SK-N-SH (cell line): ENCODE measurements at regions not wholly inside any gene's neighbourhood (a gene's known extent, or its start where the extent isn't known, plus 50 kb on each side); places are given as distances from the start of the nearest gene placed in this dataset.

ENCODE experiments used
- CTCF ChIA-PET: fragments of 300-600, 350-600 bp; formaldehyde crosslinking; extraction: SDS; loops from one replicate; lab custom pipeline; 2021; lab: Yijun Ruan, JAX
- POLR2A ChIA-PET: fragments of 350-600 bp; sonication (Branson Sonifier 250); formaldehyde crosslinking; extraction: SDS; loops from one replicate; lab custom pipeline; 2020; ENCODE audit warnings: antibody characterized with exemption, inconsistent platforms; lab: Yijun Ruan, JAX
- DNase-seq: peaks from one replicate; pipeline ENCODE4 v3.0.0; 2012
- H2AFZ ChIP-seq: fragments of 200-600 bp; sonication (generic); 2 replicates; pipeline ENCODE4 v1.8.1; 2016; ENCODE audit warnings: antibody characterized with exemption, mild to moderate bottlenecking, low read depth
- H3F3A ChIP-seq: fragments of 200-600 bp; sonication (generic); replicated peaks from 2 replicates; pipeline ENCODE3; 2016; ENCODE audit warnings: antibody characterized with exemption, mild to moderate bottlenecking; ENCODE audit not compliant: insufficient read depth
- H3K27ac ChIP-seq, 2 experiments: fragments of 200-500 bp in 1 of 2; fragments of 200-600 bp in 1 of 2; sonication (Bioruptor generic) in 1 of 2; sonication (generic), shearing (Covaris generic) in 1 of 2; 2 replicates each; pipeline versions ENCODE4 v1.5.1 to v1.6.1; 2014 to 2016; ENCODE audit warnings: low read depth in 2 of 2, inconsistent platforms in 1 of 2, low read length in 1 of 2, mild to moderate bottlenecking in 1 of 2, mixed read lengths in 1 of 2
- H3K27me3 ChIP-seq: fragments of 200-600 bp; sonication (generic), shearing (Covaris generic); 2 replicates; pipeline ENCODE4 v1.6.1; 2016; ENCODE audit warnings: mixed run types; ENCODE audit not compliant: insufficient read depth
- H3K36me3 ChIP-seq, 2 experiments: fragments of 200-500 bp in 1 of 2; fragments of 200-600 bp in 1 of 2; sonication (Bioruptor generic) in 1 of 2; sonication (generic) in 1 of 2; replicated peaks in 1 of 2; 2 replicates each; pipeline versions ENCODE3 to v1.5.1; 2014 to 2016; ENCODE audit warnings: low read length in 1 of 2, mild to moderate bottlenecking in 1 of 2; ENCODE audit not compliant: insufficient read depth in 2 of 2, control insufficient read depth in 1 of 2
- H3K4me1 ChIP-seq, 2 experiments: fragments of 200-500 bp in 1 of 2; fragments of 200-600 bp in 1 of 2; sonication (Bioruptor generic) in 1 of 2; sonication (generic), shearing (Covaris generic) in 1 of 2; 2 replicates each; pipeline versions ENCODE4 v1.5.1 to v1.6.1; 2014 to 2016; ENCODE audit warnings: low read depth in 1 of 2, low read length in 1 of 2, mixed run types in 1 of 2; ENCODE audit not compliant: insufficient read depth in 2 of 2, control insufficient read depth in 1 of 2
- H3K4me2 ChIP-seq: fragments of 200-600 bp; sonication (generic), shearing (Covaris generic); 2 replicates; pipeline ENCODE4 v1.6.1; 2017; ENCODE audit warnings: mixed run types
- H3K4me3 ChIP-seq, 2 experiments: fragments of 200-500 bp in 1 of 2; fragments of 200-600 bp in 1 of 2; sonication (Bioruptor generic) in 1 of 2; sonication (generic), shearing (Covaris generic) in 1 of 2; 2 replicates each; pipeline versions ENCODE4 v1.5.1 to v1.8.1; 2014 to 2016; ENCODE audit warnings: low read depth in 2 of 2, inconsistent platforms in 1 of 2, low read length in 1 of 2, mild to moderate bottlenecking in 1 of 2, mixed read lengths in 1 of 2, moderate library complexity in 1 of 2
- H3K79me2 ChIP-seq: fragments of 200-600 bp; sonication (generic); 2 replicates; pipeline ENCODE4 v1.8.1; 2017; ENCODE audit warnings: mild to moderate bottlenecking; ENCODE audit not compliant: insufficient read depth
- H3K9ac ChIP-seq: fragments of 200-600 bp; sonication (generic); 2 replicates; pipeline ENCODE4 v1.6.1; 2017; ENCODE audit warnings: mixed run types
- H3K9me2 ChIP-seq: fragments of 200-600 bp; sonication (generic); 2 replicates; pipeline ENCODE4 v1.6.1; 2017; ENCODE audit warnings: mixed run types
- H3K9me3 ChIP-seq: fragments of 200-600 bp; sonication (generic); 2 replicates; pipeline ENCODE4 v1.6.1; 2017; ENCODE audit warnings: mixed run types, mild to moderate bottlenecking, moderate library complexity
- H4K20me1 ChIP-seq: fragments of 200-600 bp; sonication (generic); 2 replicates; pipeline ENCODE4 v1.6.1; 2017; ENCODE audit warnings: mild to moderate bottlenecking, mixed run types; ENCODE audit not compliant: insufficient read depth
- FOXJ3 ChIP-seq: sonication (generic); formaldehyde crosslinking; IDR thresholded peaks from 2 replicates; pipeline ENCODE4 v1.5.1; 2020; ENCODE audit warnings: mild to moderate bottlenecking, missing genetic modification reagents
- GATA2 ChIP-seq: sonication (generic); formaldehyde crosslinking; IDR thresholded peaks from 2 replicates; pipeline ENCODE4 v1.5.0; 2020; ENCODE audit warnings: mild to moderate bottlenecking, missing genetic modification reagents
- JUND ChIP-seq: IDR thresholded peaks from 2 replicates; pipeline ENCODE4 v1.4.0; 2012
- MEF2A ChIP-seq: IDR thresholded peaks from 2 replicates; pipeline ENCODE4 v1.4.0; 2012; ENCODE audit warnings: low read depth, borderline replicate concordance
- MXI1 ChIP-seq: IDR thresholded peaks from 2 replicates; pipeline ENCODE4 v1.6.1; 2012; ENCODE audit warnings: mild to moderate bottlenecking, low read depth, low read length, improper control_type of control experiment
- NRF1 ChIP-seq: IDR thresholded peaks from 2 replicates; pipeline ENCODE4 v1.6.1; 2012; ENCODE audit warnings: low read depth, mild to moderate bottlenecking, low read length
- RAD21 ChIP-seq: IDR thresholded peaks from 2 replicates; pipeline ENCODE4 v1.6.1; 2012; ENCODE audit warnings: mild to moderate bottlenecking, low read length
- TAF1 ChIP-seq: IDR thresholded peaks from 2 replicates; pipeline ENCODE4 v1.6.1; 2012; ENCODE audit warnings: low read depth, mild to moderate bottlenecking, low read length, moderate library complexity, borderline replicate concordance
- WGBS: methylation state at CpG from one replicate; pipeline ENCODE4 v1.1.6; 2017; ENCODE audit warnings: low lambda C conversion rate; 5-methylcytosine and 5-hydroxymethylcytosine counted together
- TF ChIP-seq, protein P1 (sequence below): IDR thresholded peaks from 2 replicates; pipeline ENCODE4; 2012
- TF ChIP-seq, protein P2 (sequence below): fragments of 150-350 bp; IDR thresholded peaks from 2 replicates; pipeline ENCODE4 v1.6.1; 2017; ENCODE audit warnings: antibody characterized with exemption, low read length, low read depth, borderline replicate concordance
- TF ChIP-seq, protein P3 (sequence below): fragments of 200-600 bp; sonication (generic); IDR thresholded peaks from 2 replicates; pipeline ENCODE4 v1.6.1; 2017; ENCODE audit warnings: antibody characterized with exemption, mild to moderate bottlenecking, moderate library complexity
- TF ChIP-seq, protein P4 (sequence below): fragments of 150-350 bp; IDR thresholded peaks from 2 replicates; pipeline ENCODE4 v1.6.1; 2016; ENCODE audit warnings: mild to moderate bottlenecking, low read depth, low read length
- TF ChIP-seq, protein P5 (sequence below): IDR thresholded peaks from 2 replicates; pipeline ENCODE4 v1.4.0; 2012; ENCODE audit warnings: low read depth

DNA sequence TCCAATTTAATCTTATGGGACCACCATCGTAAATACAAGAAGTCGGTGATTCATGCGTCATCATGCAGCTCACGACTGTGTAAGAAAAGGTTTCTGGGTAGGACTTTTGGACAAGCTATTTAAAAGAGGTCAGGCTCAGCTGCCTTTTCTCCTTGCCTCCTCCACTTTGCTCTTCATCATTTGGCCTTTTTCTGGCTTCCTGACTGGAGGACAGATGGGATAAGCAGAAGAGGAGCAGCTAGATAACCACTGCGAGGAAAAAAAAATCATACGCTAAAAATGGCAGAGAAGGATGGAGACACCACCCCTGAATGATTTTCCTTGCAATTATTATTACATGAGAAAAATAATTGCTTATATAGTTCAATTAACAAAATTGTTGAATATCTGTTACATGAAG lies 294.3 kb upstream of the FSTL5 start (continued):
- TF ChIP-seq, protein P1, sequence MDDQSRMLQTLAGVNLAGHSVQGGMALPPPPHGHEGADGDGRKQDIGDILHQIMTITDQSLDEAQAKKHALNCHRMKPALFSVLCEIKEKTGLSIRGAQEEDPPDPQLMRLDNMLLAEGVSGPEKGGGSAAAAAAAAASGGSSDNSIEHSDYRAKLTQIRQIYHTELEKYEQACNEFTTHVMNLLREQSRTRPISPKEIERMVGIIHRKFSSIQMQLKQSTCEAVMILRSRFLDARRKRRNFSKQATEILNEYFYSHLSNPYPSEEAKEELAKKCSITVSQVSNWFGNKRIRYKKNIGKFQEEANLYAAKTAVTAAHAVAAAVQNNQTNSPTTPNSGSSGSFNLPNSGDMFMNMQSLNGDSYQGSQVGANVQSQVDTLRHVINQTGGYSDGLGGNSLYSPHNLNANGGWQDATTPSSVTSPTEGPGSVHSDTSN, result no peak
- TF ChIP-seq, protein P2, sequence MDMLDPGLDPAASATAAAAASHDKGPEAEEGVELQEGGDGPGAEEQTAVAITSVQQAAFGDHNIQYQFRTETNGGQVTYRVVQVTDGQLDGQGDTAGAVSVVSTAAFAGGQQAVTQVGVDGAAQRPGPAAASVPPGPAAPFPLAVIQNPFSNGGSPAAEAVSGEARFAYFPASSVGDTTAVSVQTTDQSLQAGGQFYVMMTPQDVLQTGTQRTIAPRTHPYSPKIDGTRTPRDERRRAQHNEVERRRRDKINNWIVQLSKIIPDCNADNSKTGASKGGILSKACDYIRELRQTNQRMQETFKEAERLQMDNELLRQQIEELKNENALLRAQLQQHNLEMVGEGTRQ, result no peak
- no peak for TF ChIP-seq TAF1

DNA sequence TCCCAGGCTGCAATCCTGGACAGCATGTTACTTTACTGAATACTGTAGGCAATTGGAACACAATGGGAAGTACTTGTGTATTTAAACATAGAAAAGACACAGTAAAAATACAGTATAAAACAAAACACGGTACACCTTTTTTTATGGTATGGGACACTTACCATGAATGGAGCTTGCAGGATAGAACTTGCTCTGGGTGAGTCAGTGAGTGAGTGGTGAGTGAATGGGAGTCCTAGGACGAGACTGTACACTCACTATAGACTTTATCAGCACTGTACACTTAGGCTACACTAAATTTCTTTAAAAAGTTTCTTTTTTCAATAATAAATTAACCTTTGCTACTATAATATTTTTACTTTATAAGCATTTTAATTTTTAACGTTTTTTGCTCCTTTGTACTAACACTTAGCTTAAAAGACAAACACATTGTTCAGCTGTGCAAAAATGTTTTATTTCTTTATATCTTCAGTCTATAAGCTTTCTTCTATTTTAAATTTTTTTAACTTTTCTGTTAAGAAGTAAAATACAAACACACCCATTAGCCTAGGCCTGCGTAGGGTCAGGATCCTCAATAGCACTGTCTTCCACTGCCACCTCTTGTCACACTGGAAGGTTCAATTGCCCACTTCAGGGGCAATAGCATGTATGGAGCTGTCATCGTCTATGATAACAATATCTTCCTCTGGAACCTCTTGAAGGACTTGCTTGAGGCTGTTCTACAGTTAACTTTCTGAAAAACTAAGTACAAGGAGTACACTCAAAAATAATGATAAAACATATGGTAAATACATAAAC lies 293.5 kb upstream of the FSTL5 start:
- no peak overlapping the region for H3K4me3 ChIP-seq
- TF ChIP-seq MEF2A (no peak), NRF1 (no peak), GATA2 (CRISPR knock-in tag) (no peak), FOXJ3 (no peak)
- TF ChIP-seq, protein P1, result no peak
- TF ChIP-seq, protein P3, sequence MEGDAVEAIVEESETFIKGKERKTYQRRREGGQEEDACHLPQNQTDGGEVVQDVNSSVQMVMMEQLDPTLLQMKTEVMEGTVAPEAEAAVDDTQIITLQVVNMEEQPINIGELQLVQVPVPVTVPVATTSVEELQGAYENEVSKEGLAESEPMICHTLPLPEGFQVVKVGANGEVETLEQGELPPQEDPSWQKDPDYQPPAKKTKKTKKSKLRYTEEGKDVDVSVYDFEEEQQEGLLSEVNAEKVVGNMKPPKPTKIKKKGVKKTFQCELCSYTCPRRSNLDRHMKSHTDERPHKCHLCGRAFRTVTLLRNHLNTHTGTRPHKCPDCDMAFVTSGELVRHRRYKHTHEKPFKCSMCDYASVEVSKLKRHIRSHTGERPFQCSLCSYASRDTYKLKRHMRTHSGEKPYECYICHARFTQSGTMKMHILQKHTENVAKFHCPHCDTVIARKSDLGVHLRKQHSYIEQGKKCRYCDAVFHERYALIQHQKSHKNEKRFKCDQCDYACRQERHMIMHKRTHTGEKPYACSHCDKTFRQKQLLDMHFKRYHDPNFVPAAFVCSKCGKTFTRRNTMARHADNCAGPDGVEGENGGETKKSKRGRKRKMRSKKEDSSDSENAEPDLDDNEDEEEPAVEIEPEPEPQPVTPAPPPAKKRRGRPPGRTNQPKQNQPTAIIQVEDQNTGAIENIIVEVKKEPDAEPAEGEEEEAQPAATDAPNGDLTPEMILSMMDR, result no peak
- H3K4me2 ChIP-seq, result no peak overlapping the region
- H4K20me1 ChIP-seq, result no peaks in the 10 kb centered on the region
- no peaks in the 10 kb centered on the region for H3K36me3 ChIP-seq
- no peak for DNase-seq
- H3F3A ChIP-seq, result no peaks in the 10 kb centered on the region
- no peak overlapping the region for H3K27ac ChIP-seq
- no peaks in the 10 kb centered on the region for H3K27me3 ChIP-seq
- H3K9me3 ChIP-seq, result no peaks in the 10 kb centered on the region
- H3K79me2 ChIP-seq, result no peaks in the 10 kb centered on the region
- no peak overlapping the region for H2AFZ ChIP-seq
- H3K4me1 ChIP-seq, result no peaks in the 10 kb centered on the region
- ChIA-PET CTCF (no interaction called here), POLR2A (no interaction called here)
- no peak overlapping the region for H3K9ac ChIP-seq
- 27% methylated on average over 5 of the region's 5 CpGs for WGBS
- H3K9me2 ChIP-seq, result no peaks in the 10 kb centered on the region

DNA sequence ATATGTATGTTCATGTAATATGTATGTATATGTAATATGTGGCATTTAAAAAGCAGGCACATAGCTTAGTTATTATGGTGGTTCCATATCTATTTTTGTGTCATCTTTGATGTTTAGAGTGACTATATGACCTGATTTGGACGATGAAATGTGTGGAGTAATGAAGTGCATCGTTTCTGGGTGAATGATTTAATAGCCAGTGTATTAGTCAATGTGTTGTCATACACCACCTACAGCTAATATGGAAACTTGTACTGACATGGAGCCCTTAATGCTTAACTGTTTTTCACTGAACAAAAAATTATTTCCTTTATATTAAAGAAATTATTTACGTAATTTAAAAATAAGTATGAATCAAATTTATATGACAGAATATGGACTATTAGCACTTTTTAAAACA lies 292.3 kb upstream of the FSTL5 start:
- H3K9me3 ChIP-seq, result no peaks in the 10 kb centered on the region
- CTCF ChIA-PET, result no interaction called here
- H3K9me2 ChIP-seq, result no peaks in the 10 kb centered on the region
- no peaks in the 10 kb centered on the region for H3K27me3 ChIP-seq
- no peak overlapping the region for H3K4me2 ChIP-seq
- WGBS, result 30% methylated on average over 3 of the region's 3 CpGs
- H3F3A ChIP-seq, result no peaks in the 10 kb centered on the region
- H2AFZ ChIP-seq, result no peak overlapping the region
- H3K27ac ChIP-seq, result no peak overlapping the region
- POLR2A ChIA-PET, result no interaction called here
- H3K4me3 ChIP-seq, result no peak overlapping the region
- H3K4me1 ChIP-seq, result no peaks in the 10 kb centered on the region
- no peaks in the 10 kb centered on the region for H3K36me3 ChIP-seq
- no peak overlapping the region for H3K9ac ChIP-seq
- DNase-seq, result no peak
- no peaks in the 10 kb centered on the region for H4K20me1 ChIP-seq
- no peaks in the 10 kb centered on the region for H3K79me2 ChIP-seq
- TF ChIP-seq RAD21 (no peak), NRF1 (no peak), MXI1 (no peak), GATA2 (CRISPR knock-in tag) (no peak), JUND (no peak)
- TF ChIP-seq, protein P4, sequence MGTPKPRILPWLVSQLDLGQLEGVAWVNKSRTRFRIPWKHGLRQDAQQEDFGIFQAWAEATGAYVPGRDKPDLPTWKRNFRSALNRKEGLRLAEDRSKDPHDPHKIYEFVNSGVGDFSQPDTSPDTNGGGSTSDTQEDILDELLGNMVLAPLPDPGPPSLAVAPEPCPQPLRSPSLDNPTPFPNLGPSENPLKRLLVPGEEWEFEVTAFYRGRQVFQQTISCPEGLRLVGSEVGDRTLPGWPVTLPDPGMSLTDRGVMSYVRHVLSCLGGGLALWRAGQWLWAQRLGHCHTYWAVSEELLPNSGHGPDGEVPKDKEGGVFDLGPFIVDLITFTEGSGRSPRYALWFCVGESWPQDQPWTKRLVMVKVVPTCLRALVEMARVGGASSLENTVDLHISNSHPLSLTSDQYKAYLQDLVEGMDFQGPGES, result no peak
- TF ChIP-seq, protein P1, result no peak
- TF ChIP-seq, protein P2, result no peak
- TF ChIP-seq, protein P5, sequence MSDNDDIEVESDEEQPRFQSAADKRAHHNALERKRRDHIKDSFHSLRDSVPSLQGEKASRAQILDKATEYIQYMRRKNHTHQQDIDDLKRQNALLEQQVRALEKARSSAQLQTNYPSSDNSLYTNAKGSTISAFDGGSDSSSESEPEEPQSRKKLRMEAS, result no peak
